ENCODE measurements at regions not wholly inside any gene's neighbourhood (a gene's known extent, or its start where the extent isn't known, plus 50 kb on each side); places are given as distances from the start of the nearest gene placed in this dataset.

GRCh38 chr6:147689398-147689797 is 180.9 kb downstream of the SAMD5 start:
- DNase-seq (ENCODE audit: low read depth in 1 of 2, low spot score in 1 of 2): no peak
- no peak overlapping the region for H3K27ac ChIP-seq
- no peak for TF ChIP-seq ZC3H11A (IDR thresholded peaks at IDR 0.05)
- no peak for TF ChIP-seq EHMT2 (IDR thresholded peaks at IDR 0.05; ENCODE audit: low read depth)
- TF ChIP-seq HEYL (CRISPR knock-in tag; IDR thresholded peaks at IDR 0.05): no peak
- TF ChIP-seq ELK1 (IDR thresholded peaks at IDR 0.05; ENCODE audit: low read depth, low read length): no peak
- no peak for TF ChIP-seq NFE2L2 (conservative IDR thresholded peaks at IDR 0.05; ENCODE audit: low read length)
- TF ChIP-seq BCL3 (IDR thresholded peaks at IDR 0.05): no peak
- no peak for TF ChIP-seq ATOH8 (CRISPR knock-in tag; IDR thresholded peaks at IDR 0.05; ENCODE audit: low read depth)
- TF ChIP-seq FOSL2 (IDR thresholded peaks at IDR 0.05): no peak
- no peak for TF ChIP-seq FOSL2 (CRISPR knock-in tag; IDR thresholded peaks at IDR 0.05)
- TF ChIP-seq RFX5 (IDR thresholded peaks at IDR 0.05): no peak
- TF ChIP-seq CEBPB (IDR thresholded peaks at IDR 0.05): no peak
- no peak for TF ChIP-seq ESRRA (IDR thresholded peaks at IDR 0.05; ENCODE audit: borderline replicate concordance, low read length)
- no peak for TF ChIP-seq MAFK (IDR thresholded peaks at IDR 0.05; ENCODE audit: partially characterized antibody)
- TF ChIP-seq FOXS1 (CRISPR knock-in tag; IDR thresholded peaks at IDR 0.05): no peak
- no peak for TF ChIP-seq RCOR1 (IDR thresholded peaks at IDR 0.05; ENCODE audit: low read depth, low read length)
- no peak for TF ChIP-seq HES2 (IDR thresholded peaks at IDR 0.05)
- TF ChIP-seq POLR2A (IDR thresholded peaks at IDR 0.05; ENCODE audit: low read length): no peak
- TF ChIP-seq HOXB5 (CRISPR knock-in tag; IDR thresholded peaks at IDR 0.05): no peak
- CTCF ChIA-PET: no interaction called here
- H3K4me2 ChIP-seq: no peak overlapping the region
- no peaks in the 10 kb centered on the region for H3K4me1 ChIP-seq
- no peak overlapping the region for H3K4me3 ChIP-seq
- no peak for FAIRE-seq
- no peak for ATAC-seq
- POLR2A ChIA-PET: no interaction called here
- H3K9me3 ChIP-seq: no peaks in the 10 kb centered on the region

GRCh38 chr6:147691446-147691845 is 183.0 kb downstream of the SAMD5 start:
- Histone ChIP-seq H3K27ac (no peak overlapping the region), H3K4me2 (no peak overlapping the region), H3K4me3 (no peak overlapping the region), H3K4me1 (no peaks in the 10 kb centered on the region), H3K9me3 (no peaks in the 10 kb centered on the region)
- POLR2A ChIA-PET: no interaction called here
- no peak for DNase-seq (ENCODE audit: low read depth in 1 of 2, low spot score in 1 of 2)
- no peak for ATAC-seq
- WGBS (ENCODE audit: missing lambda C conversion rate): 13% methylated on average over 2 of the region's 2 CpGs
- FAIRE-seq: no peak
- TF ChIP-seq KDM1A (IDR thresholded peaks at IDR 0.05; ENCODE audit: low read depth) (no peak), NFE2L2 (conservative IDR thresholded peaks at IDR 0.05; ENCODE audit: low read length) (no peak), RNF2 (IDR thresholded peaks at IDR 0.05; ENCODE audit: borderline replicate concordance, low read depth) (no peak), NR3C1 (IDR thresholded peaks at IDR 0.05) (no peak), CBX8 (IDR thresholded peaks at IDR 0.05) (no peak), USF2 (IDR thresholded peaks at IDR 0.05) (no peak), CTCF (IDR thresholded peaks at IDR 0.05) (no peak), KDM5A (IDR thresholded peaks at IDR 0.05) (no peak), ESRRA (IDR thresholded peaks at IDR 0.05; ENCODE audit: borderline replicate concordance, low read length) (no peak), JUN (IDR thresholded peaks at IDR 0.05) (no peak), HOXA7 (CRISPR knock-in tag; IDR thresholded peaks at IDR 0.05) (no peak)
- CTCF ChIA-PET: no interaction called here
